Dermis microvascular lymphatic vessel endothelial cell (primary cell): ENCODE measurements at regions not wholly inside any gene's neighbourhood (a gene's known extent, or its start where the extent isn't known, plus 50 kb on each side); places are given as distances from the start of the nearest gene placed in this dataset.
"Not testable (repeated sequence)": the region's sequence is repeated elsewhere in the genome, so short reads cannot be mapped to it uniquely, and the experiment has no call there.

Experiments used
- DNase-seq, 2 donors: peaks; one replicate each; pipeline versions ENCODE4 v3.0.0 to v3.0.0-alpha.2; 2010; ENCODE audit warnings: low read depth in 2 of 2

- DNase-seq: no peak
These were observed 256.2 kb upstream of the LUZP2 start for GRCh38 chr11:24240496-24241175.

- DNase-seq: no peak
These were observed 250.1 kb upstream of the LUZP2 start for GRCh38 chr11:24246715-24247114.

GRCh38 chr11:24247846-24248245, 249.0 kb upstream of the LUZP2 start:
- no peak for DNase-seq

GRCh38 chr11:24249921-24250320, 246.9 kb upstream of the LUZP2 start:
- no peak for DNase-seq

GRCh38 chr11:24253237-24253760, 243.6 kb upstream of the LUZP2 start:
- no peak for DNase-seq

GRCh38 chr11:24264868-24265267, 232.0 kb upstream of the LUZP2 start:
- no peak for DNase-seq

GRCh38 chr11:24267014-24267413, 229.8 kb upstream of the LUZP2 start:
- DNase-seq: no peak

- DNase-seq: no peak
These were observed 225.1 kb upstream of the LUZP2 start for GRCh38 chr11:24271798-24272197.

- DNase-seq: not testable (repeated sequence)
These were observed 222.6 kb upstream of the LUZP2 start for GRCh38 chr11:24274214-24274781.

GRCh38 chr11:24286238-24286637, 210.6 kb upstream of the LUZP2 start:
- no peak for DNase-seq

GRCh38 chr11:24289301-24289700, 207.6 kb upstream of the LUZP2 start:
- DNase-seq: no peak

- no peak for DNase-seq
These were observed 202.9 kb upstream of the LUZP2 start for GRCh38 chr11:24293964-24294363.

- no peak for DNase-seq
These were observed 201.5 kb upstream of the LUZP2 start for GRCh38 chr11:24295360-24295759.

GRCh38 chr11:24297461-24297860, 199.4 kb upstream of the LUZP2 start:
- no peak for DNase-seq

- no peak for DNase-seq
These were observed 198.7 kb upstream of the LUZP2 start for GRCh38 chr11:24298146-24298545.

- DNase-seq: no peak
These were observed 184.9 kb upstream of the LUZP2 start for GRCh38 chr11:24311974-24312373.

- DNase-seq: peak in 1 of 2 donors; percentile 86
These were observed 184.2 kb upstream of the LUZP2 start for GRCh38 chr11:24312464-24313238.

GRCh38 chr11:24321229-24321628, 175.6 kb upstream of the LUZP2 start:
- DNase-seq: no peak

- DNase-seq: peak in 1 of 2 donors; percentile 6
These were observed 172.6 kb upstream of the LUZP2 start for GRCh38 chr11:24324211-24324610.

- DNase-seq: no peak
These were observed 152.6 kb upstream of the LUZP2 start for GRCh38 chr11:24344222-24344621.

GRCh38 chr11:24348908-24349307, 147.9 kb upstream of the LUZP2 start:
- no peak for DNase-seq

- DNase-seq: no peak
These were observed 145.7 kb upstream of the LUZP2 start for GRCh38 chr11:24351179-24351578.

GRCh38 chr11:24356501-24356900, 140.4 kb upstream of the LUZP2 start:
- DNase-seq: no peak
